GM12864 (cell line): ENCODE measurements at regions not wholly inside any gene's neighbourhood (a gene's known extent, or its start where the extent isn't known, plus 50 kb on each side); places are given as distances from the start of the nearest gene placed in this dataset.

Source experiments
- DNase-seq: peaks from one replicate; pipeline ENCODE4 v3.0.0-alpha.2; 2011; ENCODE audit warnings: low read depth
- H3K4me3 ChIP-seq: 2 replicates; pipeline ENCODE4 v1.5.1; 2011; ENCODE audit warnings: mild to moderate bottlenecking, low read depth, low read length, control low read depth
- TF ChIP-seq, protein P1 (sequence below): IDR thresholded peaks from 2 replicates; pipeline ENCODE4 v1.5.1; 2011; ENCODE audit warnings: low read depth, mild to moderate bottlenecking, moderate library complexity, low read length, control low read depth, inconsistent platforms; ENCODE audit errors: missing control alignments

- no peak for DNase-seq
- H3K4me3 ChIP-seq: no peak overlapping the region
- TF ChIP-seq, protein P1, sequence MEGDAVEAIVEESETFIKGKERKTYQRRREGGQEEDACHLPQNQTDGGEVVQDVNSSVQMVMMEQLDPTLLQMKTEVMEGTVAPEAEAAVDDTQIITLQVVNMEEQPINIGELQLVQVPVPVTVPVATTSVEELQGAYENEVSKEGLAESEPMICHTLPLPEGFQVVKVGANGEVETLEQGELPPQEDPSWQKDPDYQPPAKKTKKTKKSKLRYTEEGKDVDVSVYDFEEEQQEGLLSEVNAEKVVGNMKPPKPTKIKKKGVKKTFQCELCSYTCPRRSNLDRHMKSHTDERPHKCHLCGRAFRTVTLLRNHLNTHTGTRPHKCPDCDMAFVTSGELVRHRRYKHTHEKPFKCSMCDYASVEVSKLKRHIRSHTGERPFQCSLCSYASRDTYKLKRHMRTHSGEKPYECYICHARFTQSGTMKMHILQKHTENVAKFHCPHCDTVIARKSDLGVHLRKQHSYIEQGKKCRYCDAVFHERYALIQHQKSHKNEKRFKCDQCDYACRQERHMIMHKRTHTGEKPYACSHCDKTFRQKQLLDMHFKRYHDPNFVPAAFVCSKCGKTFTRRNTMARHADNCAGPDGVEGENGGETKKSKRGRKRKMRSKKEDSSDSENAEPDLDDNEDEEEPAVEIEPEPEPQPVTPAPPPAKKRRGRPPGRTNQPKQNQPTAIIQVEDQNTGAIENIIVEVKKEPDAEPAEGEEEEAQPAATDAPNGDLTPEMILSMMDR: no peak
These were observed 218.6 kb downstream of the KLF13 start for GRCh38 chr15:31545257-31545656.

DNA sequence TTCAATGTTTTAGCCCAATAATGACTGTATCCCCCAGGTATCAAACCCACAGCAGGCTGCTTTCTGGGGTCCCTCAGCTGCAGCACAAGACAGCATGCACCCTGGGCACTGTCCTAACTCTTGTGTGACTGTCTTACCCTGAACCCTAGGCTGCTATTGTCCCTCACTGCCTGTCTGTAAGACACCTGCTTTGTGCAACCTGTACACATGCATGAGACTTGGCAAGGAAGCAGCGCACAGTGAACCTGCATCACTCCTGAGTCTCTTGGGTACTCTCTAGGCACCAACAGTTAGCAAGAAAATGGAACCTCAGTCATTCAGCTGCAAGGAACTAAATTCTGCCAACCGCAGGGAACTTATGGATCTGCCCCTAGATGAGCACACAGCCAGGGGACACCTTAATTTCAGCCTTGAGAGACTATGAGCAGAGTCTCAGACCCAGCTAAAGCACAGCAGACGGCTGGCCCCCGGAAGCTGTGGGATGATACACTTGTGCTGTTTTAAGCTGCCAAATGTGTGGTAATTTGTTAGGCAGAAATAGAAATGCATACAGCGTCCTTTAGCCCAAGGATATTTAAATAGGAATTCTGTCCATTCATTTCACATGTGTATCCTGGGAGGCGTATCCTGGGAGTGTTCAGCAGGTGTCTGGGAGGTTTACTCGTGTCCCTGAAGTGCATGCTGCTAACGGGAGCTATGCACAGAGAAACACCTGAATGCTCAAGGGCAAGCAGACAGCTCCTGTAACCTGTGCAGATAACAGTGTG is 223.8 kb downstream of the KLF13 start:
- no peak for DNase-seq
- TF ChIP-seq, protein P1: no peak
- no peak overlapping the region for H3K4me3 ChIP-seq

DNA sequence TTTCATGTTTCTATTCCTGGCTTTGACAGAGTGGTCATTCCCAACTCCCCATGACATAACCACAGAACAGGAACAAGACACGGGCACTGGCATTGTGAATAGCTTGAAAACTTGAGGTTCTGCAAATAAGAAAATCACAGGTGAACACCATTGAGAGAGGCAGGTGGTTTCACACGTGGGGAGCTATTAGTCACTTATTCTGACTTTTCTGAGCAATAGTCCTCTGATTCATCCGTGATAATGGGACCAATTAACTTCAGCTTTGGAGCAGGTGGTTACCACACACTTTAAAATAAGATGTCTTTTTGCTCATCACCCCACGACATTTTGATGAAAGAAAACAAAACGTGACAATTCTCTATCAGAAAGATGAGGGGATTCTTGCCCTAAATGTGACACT is 224.7 kb downstream of the KLF13 start:
- no peak for DNase-seq
- no peak overlapping the region for H3K4me3 ChIP-seq
- TF ChIP-seq, protein P1: no peak

DNA sequence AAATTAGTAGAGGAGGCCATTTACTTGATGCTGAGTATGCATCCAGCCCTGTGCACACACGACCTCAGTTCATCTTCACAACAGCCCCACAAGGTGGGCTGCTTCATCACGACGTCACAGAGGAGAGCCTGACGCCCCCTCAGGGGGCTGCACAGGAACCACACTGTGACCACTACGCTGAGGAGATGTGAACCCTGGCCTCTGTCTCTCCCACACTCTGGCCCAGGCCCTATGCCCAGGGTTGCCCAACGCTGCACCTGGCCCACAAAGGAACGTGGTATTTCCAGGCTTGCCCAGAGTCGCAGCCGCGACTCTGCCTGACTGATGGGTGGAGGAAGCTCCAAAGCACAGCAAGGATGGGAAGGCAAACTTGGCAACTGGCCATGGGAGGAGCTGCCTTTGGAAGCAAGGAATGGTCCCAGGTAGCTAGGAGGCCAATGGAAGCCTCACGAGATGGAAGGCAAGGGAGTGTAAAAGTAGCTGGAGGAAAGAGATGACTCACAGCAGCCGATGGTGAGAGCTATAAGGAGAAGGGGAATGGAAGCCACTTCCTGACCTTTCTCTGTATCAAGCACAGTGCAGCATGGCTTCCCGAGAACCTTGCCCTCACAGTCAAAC is 226.0 kb downstream of the KLF13 start:
- TF ChIP-seq, protein P1: no peak
- no peak overlapping the region for H3K4me3 ChIP-seq
- no peak for DNase-seq

- DNase-seq: no peak
- TF ChIP-seq, protein P1: no peak
- no peak overlapping the region for H3K4me3 ChIP-seq
These were observed 227.6 kb downstream of the KLF13 start for GRCh38 chr15:31554261-31554660.

GRCh38 chr15:31555022-31555421 is 228.4 kb downstream of the KLF13 start:
- TF ChIP-seq, protein P1: no peak
- H3K4me3 ChIP-seq: no peak overlapping the region
- DNase-seq: no peak
